Parathyroid adenoma (tissue), 2 donors: ENCODE measurements at regions not wholly inside any gene's neighbourhood (a gene's known extent, or its start where the extent isn't known, plus 50 kb on each side); places are given as distances from the start of the nearest gene placed in this dataset.

Experiments used
- H2AFZ ChIP-seq: fragments of 300-600 bp; sonication (generic); one replicate; pipeline ENCODE4 v1.7.0; 2017; ENCODE audit warnings: antibody characterized with exemption, mild to moderate bottlenecking
- H3K27ac ChIP-seq: fragments of 300-600 bp; sonication (generic); one replicate; pipeline ENCODE4 v1.7.0; 2017
- H3K27me3 ChIP-seq: fragments of 300-600 bp; sonication (generic); one replicate; pipeline ENCODE4 v1.7.0; 2017; ENCODE audit warnings: low read length; ENCODE audit not compliant: control insufficient read depth, insufficient read depth
- H3K36me3 ChIP-seq: fragments of 300-600 bp; sonication (generic); one replicate; pipeline ENCODE4 v1.7.0; 2017; ENCODE audit warnings: low read length; ENCODE audit not compliant: control insufficient read depth, insufficient read depth
- H3K4me1 ChIP-seq: fragments of 300-600 bp; sonication (generic); one replicate; pipeline ENCODE4 v1.7.0; 2017; ENCODE audit warnings: control low read depth
- H3K4me2 ChIP-seq: fragments of 300-600 bp; sonication (generic); one replicate; pipeline ENCODE4 v1.7.0; 2017; ENCODE audit warnings: low read length
- H3K4me3 ChIP-seq: fragments of 300-600 bp; sonication (generic); one replicate; pipeline ENCODE4 v1.7.0; 2017; ENCODE audit warnings: low read depth, low read length
- H3K79me2 ChIP-seq: fragments of 300-600 bp; sonication (generic); one replicate; pipeline ENCODE4 v1.7.0; 2017; ENCODE audit warnings: control low read depth
- H3K9ac ChIP-seq: fragments of 300-600 bp; sonication (generic); one replicate; pipeline ENCODE4 v1.7.0; 2017; ENCODE audit warnings: mild to moderate bottlenecking
- H3K9me3 ChIP-seq: fragments of 300-600 bp; sonication (generic); one replicate; pipeline ENCODE4 v1.7.0; 2017; ENCODE audit warnings: low read length; ENCODE audit not compliant: control insufficient read depth
- CTCF ChIP-seq: fragments of 300-600 bp; sonication (generic); IDR thresholded peaks from one replicate; pipeline ENCODE4 v1.7.0; 2017; ENCODE audit warnings: antibody characterized with exemption, mild to moderate bottlenecking
- donor health status: primary hyperparathyroidism.

GRCh38 chr10:44016589-44017482 lies 368.1 kb downstream of the CXCL12 start:
- Histone ChIP-seq H3K4me2 (no peak overlapping the region), H3K27ac (peak overlapping the region; percentile 15), H3K27me3 (no peaks in the 10 kb centered on the region), H2AFZ (no peak overlapping the region), H3K9ac (no peak overlapping the region), H3K36me3 (no peaks in the 10 kb centered on the region), H3K79me2 (no peaks in the 10 kb centered on the region), H3K4me3 (no peak overlapping the region), H3K9me3 (no peaks in the 10 kb centered on the region), H3K4me1 (no peaks in the 10 kb centered on the region)
- no peak for TF ChIP-seq CTCF

GRCh38 chr10:44015702-44016500 lies 367.2 kb upstream of the ZNF32 start:
- Histone ChIP-seq H3K9me3 (no peaks in the 10 kb centered on the region), H3K27ac (no peak overlapping the region), H3K4me2 (no peak overlapping the region), H3K4me1 (no peaks in the 10 kb centered on the region), H2AFZ (no peak overlapping the region), H3K79me2 (no peaks in the 10 kb centered on the region), H3K4me3 (no peak overlapping the region), H3K36me3 (no peaks in the 10 kb centered on the region), H3K9ac (no peak overlapping the region), H3K27me3 (no peaks in the 10 kb centered on the region)
- TF ChIP-seq CTCF = no peak

GRCh38 chr10:44014644-44015250 lies 366.1 kb upstream of the ZNF32 start:
- TF ChIP-seq CTCF = no peak
- no peaks in the 10 kb centered on the region for H3K9me3 ChIP-seq
- no peak overlapping the region for H3K27ac ChIP-seq
- H3K27me3 ChIP-seq = no peaks in the 10 kb centered on the region
- no peak overlapping the region for H3K9ac ChIP-seq
- no peak overlapping the region for H3K4me3 ChIP-seq
- H3K4me1 ChIP-seq = no peaks in the 10 kb centered on the region
- no peaks in the 10 kb centered on the region for H3K36me3 ChIP-seq
- H3K4me2 ChIP-seq = no peak overlapping the region
- no peak overlapping the region for H2AFZ ChIP-seq
- no peaks in the 10 kb centered on the region for H3K79me2 ChIP-seq

- Histone ChIP-seq H3K4me2 (no peak overlapping the region), H3K27ac (no peak overlapping the region), H3K79me2 (no peaks in the 10 kb centered on the region), H3K4me3 (no peak overlapping the region), H3K4me1 (no peaks in the 10 kb centered on the region), H3K9me3 (no peaks in the 10 kb centered on the region), H2AFZ (no peak overlapping the region), H3K27me3 (no peaks in the 10 kb centered on the region), H3K9ac (no peak overlapping the region), H3K36me3 (no peaks in the 10 kb centered on the region)
- TF ChIP-seq CTCF = no peak
Measured at GRCh38 chr10:44013981-44014380, 365.3 kb upstream of the ZNF32 start.
